B cell (primary cell): ENCODE measurements at regions not wholly inside any gene's neighbourhood (a gene's known extent, or its start where the extent isn't known, plus 50 kb on each side); places are given as distances from the start of the nearest gene placed in this dataset.
"Not testable (repeated sequence)": the region's sequence is repeated elsewhere in the genome, so short reads cannot be mapped to it uniquely, and the experiment has no call there.

Experiments
- ATAC-seq: fragments of 200-7000 bp; cut with Tn5 transposase; one replicate; pipeline ENCODE4 v1.10.0; 2021; ENCODE audit warnings: low read depth, mild to moderate bottlenecking, moderate number of reproducible peaks, moderate library complexity
- CTCF ChIA-PET: fragments of 350-600 bp; sonication (Branson Sonifier 250); formaldehyde crosslinking; loops from one replicate; lab custom pipeline; 2021; ENCODE audit warnings: antibody characterized with exemption, inconsistent platforms; lab: Charles Lee
- POLR2A ChIA-PET: fragments of 350-600 bp; sonication (Branson Sonifier 250); formaldehyde crosslinking; loops from one replicate; lab custom pipeline; 2021; ENCODE audit warnings: antibody characterized with exemption; lab: Charles Lee
- DNase-seq: peaks from one replicate; pipeline ENCODE4 v3.0.0; 2013
- H2AFZ ChIP-seq: 2 replicates; pipeline ENCODE4 v1.6.1; 2012; ENCODE audit warnings: mild to moderate bottlenecking, low read depth, low read length; ENCODE audit not compliant: insufficient read depth, poor library complexity, severe bottlenecking
- H3K27ac ChIP-seq, 2 donors: 1 replicate in 1 of 2; 2 replicates in 1 of 2; pipeline ENCODE4 v1.5.1; 2012 to 2013; ENCODE audit warnings: low read length in 2 of 2, mild to moderate bottlenecking in 2 of 2, moderate library complexity in 1 of 2
- H3K27me3 ChIP-seq, 4 experiments: fragments of 200-600 bp in 1 of 4; sonication (generic) in 1 of 4; replicated peaks in 1 of 4; 1 replicate in 2 of 4; 2 replicates in 2 of 4; pipeline versions ENCODE4 v1.6.1 to v1.7.0; 2013 to 2016; ENCODE audit warnings: low read length in 3 of 4, mild to moderate bottlenecking in 2 of 4, mixed read lengths in 1 of 4, moderate library complexity in 1 of 4; ENCODE audit not compliant: insufficient read depth in 4 of 4, control insufficient read depth in 3 of 4; ENCODE audit errors: control extremely low read depth in 1 of 4
- H3K36me3 ChIP-seq, 2 experiments: replicated peaks in 1 of 2; 1 replicate in 1 of 2; 2 replicates in 1 of 2; pipeline versions ENCODE4 v1.6.1 to v1.7.1; 2013; ENCODE audit warnings: low read length in 1 of 2; ENCODE audit not compliant: insufficient read depth in 2 of 2, control insufficient read depth in 1 of 2; ENCODE audit errors: control extremely low read depth in 1 of 2, extremely low read depth in 1 of 2
- H3K4me1 ChIP-seq, 2 donors: fragments of 200-600 bp in 1 of 2; sonication (generic) in 1 of 2; 1 replicate in 1 of 2; 2 replicates in 1 of 2; pipeline versions ENCODE4 v1.5.1 to v1.6.1; 2013 to 2017; ENCODE audit warnings: low read length in 2 of 2; ENCODE audit not compliant: control insufficient read depth in 2 of 2, insufficient read depth in 2 of 2
- H3K4me2 ChIP-seq: replicated peaks from 2 replicates; pipeline ENCODE3; 2012; ENCODE audit warnings: mild to moderate bottlenecking, low read depth, low read length; ENCODE audit not compliant: poor library complexity, severe bottlenecking
- H3K4me3 ChIP-seq, 5 experiments: fragments of 200-600 bp in 1 of 5; sonication (generic) in 1 of 5; 1 replicate in 3 of 5; 2 replicates in 2 of 5; pipeline versions ENCODE4 v1.5.1 to v1.7.0; 2011 to 2016; ENCODE audit warnings: low read length in 4 of 5, mild to moderate bottlenecking in 4 of 5, low read depth in 2 of 5, control low read depth in 1 of 5, moderate library complexity in 1 of 5; ENCODE audit not compliant: insufficient read depth in 1 of 5; ENCODE audit errors: control extremely low read depth in 1 of 5, extremely low read depth in 1 of 5
- H3K79me2 ChIP-seq: fragments of 200-600 bp; sonication (generic); one replicate; pipeline ENCODE4 v1.6.0; 2016; ENCODE audit warnings: low read length; ENCODE audit not compliant: control insufficient read depth, insufficient read depth
- H3K9ac ChIP-seq: fragments of 200-600 bp; sonication (generic); 2 replicates; pipeline ENCODE4 v1.6.1; 2017; ENCODE audit warnings: mild to moderate bottlenecking, low read length, moderate library complexity
- H3K9me3 ChIP-seq, 3 donors: one replicate each; pipeline versions ENCODE4 v1.6.1 to v1.7.1; 2013; ENCODE audit warnings: low read length in 2 of 3; ENCODE audit not compliant: control insufficient read depth in 2 of 3, insufficient read depth in 1 of 3; ENCODE audit errors: control extremely low read depth in 1 of 3
- H4K20me1 ChIP-seq: 2 replicates; pipeline ENCODE4 v1.6.0; 2012; ENCODE audit warnings: mild to moderate bottlenecking, low read length; ENCODE audit not compliant: insufficient read depth, control insufficient read depth, poor library complexity, severe bottlenecking
- H3K27ac Mint-ChIP-seq: one replicate; pipeline ENCODE4 v1.8.0; 2021; ENCODE audit warnings: mixed read lengths
- H3K27me3 Mint-ChIP-seq: one replicate; pipeline ENCODE4 v1.8.0; 2021; ENCODE audit warnings: mixed read lengths
- H3K4me1 Mint-ChIP-seq: one replicate; pipeline ENCODE4 v1.8.0; 2021; ENCODE audit warnings: mixed read lengths
- H3K4me3 Mint-ChIP-seq: one replicate; pipeline ENCODE4 v1.8.0; 2021; ENCODE audit warnings: mixed read lengths
- H3K9me3 Mint-ChIP-seq: one replicate; pipeline ENCODE4 v1.8.0; 2022; ENCODE audit warnings: mixed read lengths; ENCODE audit not compliant: insufficient read depth
- CTCF ChIP-seq: fragments of 200-600 bp; IDR thresholded peaks from one replicate; pipeline ENCODE4 v1.8.0; 2022; ENCODE audit warnings: antibody characterized with exemption, mild to moderate bottlenecking
- EZH2 ChIP-seq: IDR thresholded peaks from 2 replicates; pipeline ENCODE4 v1.6.1; 2012; ENCODE audit warnings: borderline replicate concordance, low read depth, mild to moderate bottlenecking, moderate library complexity, low read length; ENCODE audit not compliant: insufficient read depth, poor library complexity, severe bottlenecking
- WGBS: methylation state at CpG from one replicate; pipeline ENCODE4 v1.1.5; 2013; ENCODE audit warnings: missing lambda C conversion rate; ENCODE audit not compliant: insufficient coverage; 5-methylcytosine and 5-hydroxymethylcytosine counted together
- intact Hi-C: fragments of 100-400 bp; cut with micrococcal nuclease; formaldehyde crosslinking; loops from one replicate; pipeline ENCODE4 v1.10.0; 2022

- Histone ChIP-seq H3K4me1 (peaks cover 18 to 21% of the 10 kb centered on the region in 2 donors), H3K27me3 (no peaks in the 10 kb centered on the region), H3K4me2 (no peak overlapping the region), H3K4me3 (no peak overlapping the region), H3K9ac (no peak overlapping the region), H3K27ac (no peak overlapping the region), H3K36me3 (no peaks in the 10 kb centered on the region), H3K79me2 (no peaks in the 10 kb centered on the region), H2AFZ (no peak overlapping the region), H3K9me3 (no peaks in the 10 kb centered on the region), H4K20me1 (no peaks in the 10 kb centered on the region)
- 45% methylated on average over 8 of the region's 18 CpGs for WGBS
- ATAC-seq, result no peak
- H3K27ac Mint-ChIP-seq, result no peak overlapping the region
- H3K4me1 Mint-ChIP-seq, result peaks cover 20% of the 10 kb centered on the region
- TF ChIP-seq EZH2 (no peak), CTCF (no peak)
- H3K27me3 Mint-ChIP-seq, result peaks cover 3% of the 10 kb centered on the region
- H3K4me3 Mint-ChIP-seq, result no peak overlapping the region
- ChIA-PET POLR2A (no interaction called here), CTCF (interaction anchor here (0.7 to 1.9 kb wide), 10 partner anchors 8 to 282 kb away, joined by 3 to 9 read pairs (median 3); no protein-coding TSS in a partner anchor)
- H3K9me3 Mint-ChIP-seq, result no peaks in the 10 kb centered on the region
- no peak for DNase-seq
- intact Hi-C loops, result no loop called here
These were observed 103.0 kb upstream of the CARD11 start for GRCh38 chr7:3146571-3147226.

GRCh38 chr7:3148471-3148870 is 104.8 kb upstream of the CARD11 start:
- DNase-seq, ATAC-seq, POLR2A ChIA-PET, H3K4me2 ChIP-seq, H3K36me3 ChIP-seq, H3K4me3 Mint-ChIP-seq, H3K27me3 Mint-ChIP-seq, H2AFZ ChIP-seq, H3K27ac ChIP-seq, H3K4me3 ChIP-seq, H3K27me3 ChIP-seq, H3K9ac ChIP-seq, H3K9me3 Mint-ChIP-seq, H4K20me1 ChIP-seq, intact Hi-C loops, H3K9me3 ChIP-seq, H3K27ac Mint-ChIP-seq, H3K79me2 ChIP-seq: not testable (repeated sequence)
- WGBS, result 100% methylated on average over 2 of the region's 4 CpGs
- peaks cover 25 to 27% of the 10 kb centered on the region in 2 donors for H3K4me1 ChIP-seq
- peaks cover 32% of the 10 kb centered on the region for H3K4me1 Mint-ChIP-seq
- CTCF ChIA-PET, result interaction anchor here (0.6 to 1.6 kb wide), 2 partner anchors 68 to 283 kb away, joined by 3 read pairs; no protein-coding TSS in a partner anchor
